ENCODE measurements at regions not wholly inside any gene's neighbourhood (a gene's known extent, or its start where the extent isn't known, plus 50 kb on each side); places are given as distances from the start of the nearest gene placed in this dataset.

GRCh38 chr1:90795431-90795830 lies 78.3 kb upstream of the BARHL2 start:
- TF ChIP-seq CTCF (conservative IDR thresholded peaks at IDR 0.05; ENCODE audit: low read depth, low read length): no peak
- no peak for TF ChIP-seq EZH2 (IDR thresholded peaks at IDR 0.05; ENCODE audit: low read length, unreplicated experiment)
